ENCODE measurements at regions not wholly inside any gene's neighbourhood (a gene's known extent, or its start where the extent isn't known, plus 50 kb on each side); places are given as distances from the start of the nearest gene placed in this dataset.

- TF ChIP-seq CEBPB (IDR thresholded peaks at IDR 0.05) (no peak), MAX (IDR thresholded peaks at IDR 0.05) (no peak), ZBTB7A (IDR thresholded peaks at IDR 0.05; ENCODE audit: low read depth) (no peak)
Observed at GRCh38 chr4:64738240-64738639, 329.0 kb upstream of the TECRL start.
